ENCODE measurements at regions not wholly inside any gene's neighbourhood (a gene's known extent, or its start where the extent isn't known, plus 50 kb on each side); places are given as distances from the start of the nearest gene placed in this dataset.

DNA sequence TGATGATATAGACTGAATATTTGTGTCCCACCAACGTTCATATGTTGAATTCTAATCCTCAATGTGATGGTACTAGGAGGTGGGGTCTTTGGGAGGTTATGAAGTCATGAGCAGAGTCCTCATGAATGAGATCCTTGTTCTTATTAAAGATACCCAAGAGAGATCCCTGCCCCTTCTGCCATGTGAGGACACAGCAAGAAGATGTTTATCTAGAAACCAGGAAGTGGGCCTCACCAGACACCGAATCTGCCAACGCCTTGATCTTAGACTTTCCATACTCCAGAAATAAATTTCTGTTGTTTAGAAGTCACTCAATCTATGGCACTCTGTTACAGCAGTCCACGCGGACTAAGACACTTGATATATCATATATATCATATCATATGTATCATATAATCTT lies 67.7 kb upstream of the GCM1 start:
- ChIA-PET CTCF (no interaction called here), POLR2A (no interaction called here)
- no peaks in the 10 kb centered on the region for H3K27me3 Mint-ChIP-seq
- DNase-seq, result no peak
- H3K4me3 Mint-ChIP-seq, result no peak overlapping the region
- intact Hi-C loops (cut with micrococcal nuclease), result no loop called here
- peaks cover 13% of the 10 kb centered on the region for H3K4me1 Mint-ChIP-seq (ENCODE audit: low read depth)
- H3K36me3 Mint-ChIP-seq, result no peaks in the 10 kb centered on the region
- H3K9me3 Mint-ChIP-seq, result peaks cover 5% of the 10 kb centered on the region
- no peak overlapping the region for H3K27ac Mint-ChIP-seq

DNA sequence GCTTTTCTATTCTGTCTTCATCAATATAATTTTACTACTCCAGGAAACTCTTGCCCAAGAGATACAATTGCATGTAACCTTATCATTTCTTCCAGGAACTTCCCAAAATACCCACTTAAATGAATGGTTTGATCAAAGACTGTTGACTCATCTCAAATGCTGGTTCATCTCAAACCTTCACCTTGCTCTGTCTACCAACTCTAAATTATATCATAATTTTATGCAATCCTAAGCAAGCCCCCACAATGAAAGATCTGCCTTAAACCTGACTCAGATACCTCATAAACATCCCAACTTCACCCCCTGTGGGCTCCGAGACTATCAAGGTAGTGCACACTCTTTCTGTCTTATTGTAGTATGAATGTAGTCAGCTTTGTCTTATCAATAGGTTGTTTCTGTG lies 65.5 kb upstream of the GCM1 start:
- Mint-ChIP-seq H3K27ac (no peak overlapping the region), H3K9me3 (peaks cover 5% of the 10 kb centered on the region), H3K4me3 (no peak overlapping the region), H3K36me3 (no peaks in the 10 kb centered on the region), H3K27me3 (no peaks in the 10 kb centered on the region), H3K4me1 (ENCODE audit: low read depth) (peaks cover 13% of the 10 kb centered on the region)
- intact Hi-C loops (cut with micrococcal nuclease), result no loop called here
- ChIA-PET POLR2A (no interaction called here), CTCF (no interaction called here)
- no peak for DNase-seq

DNA sequence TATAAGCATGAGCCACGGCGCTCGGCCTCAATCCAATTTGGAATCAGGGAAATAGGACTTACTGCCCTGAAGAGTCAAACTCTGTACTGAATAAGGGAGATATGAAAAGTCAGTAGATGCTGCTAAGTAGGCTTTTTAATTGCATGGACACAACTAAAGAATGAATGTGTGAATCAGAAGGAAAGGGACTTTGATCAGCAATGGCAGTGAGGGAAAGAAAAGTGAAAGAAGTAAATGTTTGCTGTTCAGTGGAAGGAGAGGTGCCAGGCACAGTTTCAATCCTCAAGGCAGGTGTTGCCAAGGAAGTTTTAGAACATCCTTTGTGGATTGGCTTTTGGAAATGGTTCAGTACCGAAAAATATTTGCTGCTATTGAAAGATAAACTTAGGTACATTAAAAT lies 62.2 kb upstream of the GCM1 start:
- DNase-seq, result no peak
- ChIA-PET POLR2A (no interaction called here), CTCF (no interaction called here)
- H3K27me3 Mint-ChIP-seq, result no peaks in the 10 kb centered on the region
- peaks cover 5% of the 10 kb centered on the region for H3K9me3 Mint-ChIP-seq
- H3K36me3 Mint-ChIP-seq, result no peaks in the 10 kb centered on the region
- intact Hi-C loops (cut with micrococcal nuclease), result no loop called here
- H3K4me1 Mint-ChIP-seq (ENCODE audit: low read depth), result peaks cover 3% of the 10 kb centered on the region
- no peak overlapping the region for H3K4me3 Mint-ChIP-seq
- H3K27ac Mint-ChIP-seq, result no peak overlapping the region

DNA sequence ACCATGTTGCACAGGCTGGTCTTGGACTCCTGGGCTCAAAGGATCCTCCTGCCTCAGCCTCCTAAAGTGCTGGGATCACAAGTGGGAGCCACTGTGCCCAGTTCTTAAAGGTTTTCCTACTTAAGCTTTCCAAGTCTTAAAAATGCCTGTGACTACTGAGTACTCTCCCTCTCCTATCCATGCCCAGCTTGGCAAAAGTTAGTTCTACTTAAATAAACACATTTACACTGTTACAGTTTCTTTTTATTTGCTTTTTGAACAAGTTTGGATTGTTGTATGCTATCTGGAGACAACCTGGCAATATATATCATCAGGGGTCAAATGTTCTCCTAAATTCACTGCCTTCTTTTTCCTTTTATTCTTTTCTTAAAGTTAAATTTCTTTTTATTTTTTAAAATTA lies 61.0 kb upstream of the GCM1 start:
- Mint-ChIP-seq H3K36me3 (no peaks in the 10 kb centered on the region), H3K9me3 (peaks cover 5% of the 10 kb centered on the region), H3K4me3 (no peak overlapping the region), H3K27ac (no peak overlapping the region), H3K4me1 (ENCODE audit: low read depth) (peaks cover 3% of the 10 kb centered on the region), H3K27me3 (no peaks in the 10 kb centered on the region)
- ChIA-PET POLR2A (no interaction called here), CTCF (no interaction called here)
- intact Hi-C loops (cut with micrococcal nuclease), result no loop called here
- no peak for DNase-seq

DNA sequence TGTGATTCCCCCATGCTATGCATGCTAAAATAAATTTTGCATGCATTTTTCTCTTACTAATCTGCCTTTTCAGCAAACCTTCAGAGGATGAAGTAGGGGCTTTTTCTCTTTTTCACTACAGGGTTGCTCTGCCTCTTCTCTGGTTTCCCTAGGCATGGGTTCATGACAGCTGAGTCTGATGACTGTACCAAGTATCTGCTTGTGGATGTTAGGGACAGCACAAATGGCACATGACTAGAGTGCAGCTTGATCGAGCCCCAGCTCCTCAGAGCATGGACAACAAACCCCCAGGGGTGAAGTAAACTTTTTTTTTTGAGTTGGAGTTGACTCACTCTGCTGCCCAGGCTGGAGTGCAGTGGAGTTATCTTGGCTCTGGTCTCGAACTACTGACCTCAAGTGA lies 57.1 kb upstream of the GCM1 start:
- Mint-ChIP-seq H3K27ac (no peak overlapping the region), H3K9me3 (no peaks in the 10 kb centered on the region), H3K36me3 (no peaks in the 10 kb centered on the region), H3K4me1 (ENCODE audit: low read depth) (peaks cover 2% of the 10 kb centered on the region), H3K27me3 (no peaks in the 10 kb centered on the region), H3K4me3 (no peak overlapping the region)
- DNase-seq, result no peak
- ChIA-PET CTCF (interaction anchor here (0.6 kb wide), 1 partner anchor 528 kb away, joined by 7 read pairs; no protein-coding TSS in a partner anchor), POLR2A (no interaction called here)
- intact Hi-C loops (cut with micrococcal nuclease), result no loop called here

DNA sequence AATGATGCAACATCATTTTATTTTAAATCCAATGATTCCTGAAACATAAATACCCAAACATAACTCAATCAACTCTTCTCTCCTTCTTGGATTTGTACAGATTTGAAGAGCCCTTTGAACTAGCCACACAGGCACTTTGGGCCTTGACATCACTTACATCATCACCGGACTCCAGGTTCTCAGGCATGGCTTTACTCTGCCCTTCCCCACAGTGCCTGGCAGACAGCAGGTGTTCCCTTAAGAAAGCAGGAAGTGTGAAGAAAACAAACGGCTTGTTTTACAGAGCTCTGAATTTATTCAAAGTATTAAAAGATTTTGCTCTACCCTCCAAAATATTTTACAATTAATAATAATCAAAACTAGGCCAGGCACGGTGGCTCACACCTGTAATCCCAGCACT lies 54.8 kb upstream of the GCM1 start:
- no peak for DNase-seq
- POLR2A ChIA-PET, result no interaction called here
- Mint-ChIP-seq H3K27me3 (no peaks in the 10 kb centered on the region), H3K36me3 (no peaks in the 10 kb centered on the region), H3K9me3 (no peaks in the 10 kb centered on the region), H3K4me3 (no peak overlapping the region), H3K27ac (no peak overlapping the region), H3K4me1 (ENCODE audit: low read depth) (peaks cover 2% of the 10 kb centered on the region)
- CTCF ChIA-PET, result interaction anchor here (0.6 kb wide), 1 partner anchor 303 kb away, joined by 3 read pairs; no protein-coding TSS in a partner anchor
- intact Hi-C loops (cut with micrococcal nuclease), result no loop called here

DNA sequence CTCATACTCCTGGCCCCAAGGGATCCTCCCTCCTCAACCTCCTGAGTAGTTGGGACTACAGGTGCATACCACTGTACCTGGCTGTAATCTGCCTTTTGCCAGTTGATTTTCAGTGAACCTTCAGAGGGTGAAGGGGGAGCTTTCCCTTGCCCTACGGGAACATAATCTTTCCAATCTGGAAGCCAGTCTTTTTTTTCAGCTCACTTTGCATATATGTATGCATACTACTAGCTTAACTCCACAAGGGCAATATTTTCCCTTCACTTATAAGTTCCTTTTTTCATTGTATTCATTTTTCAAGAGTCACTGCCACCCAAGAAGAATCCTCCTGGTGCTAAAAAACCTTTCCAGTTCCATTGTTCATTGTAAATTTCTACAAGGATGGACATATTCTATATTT lies 53.4 kb upstream of the GCM1 start:
- Mint-ChIP-seq H3K36me3 (no peaks in the 10 kb centered on the region), H3K27ac (no peak overlapping the region), H3K9me3 (no peaks in the 10 kb centered on the region), H3K4me3 (no peak overlapping the region), H3K27me3 (no peaks in the 10 kb centered on the region), H3K4me1 (ENCODE audit: low read depth) (peaks cover 2% of the 10 kb centered on the region)
- intact Hi-C loops (cut with micrococcal nuclease), result no loop called here
- POLR2A ChIA-PET, result no interaction called here
- CTCF ChIA-PET, result no interaction called here
- DNase-seq, result no peak

DNA sequence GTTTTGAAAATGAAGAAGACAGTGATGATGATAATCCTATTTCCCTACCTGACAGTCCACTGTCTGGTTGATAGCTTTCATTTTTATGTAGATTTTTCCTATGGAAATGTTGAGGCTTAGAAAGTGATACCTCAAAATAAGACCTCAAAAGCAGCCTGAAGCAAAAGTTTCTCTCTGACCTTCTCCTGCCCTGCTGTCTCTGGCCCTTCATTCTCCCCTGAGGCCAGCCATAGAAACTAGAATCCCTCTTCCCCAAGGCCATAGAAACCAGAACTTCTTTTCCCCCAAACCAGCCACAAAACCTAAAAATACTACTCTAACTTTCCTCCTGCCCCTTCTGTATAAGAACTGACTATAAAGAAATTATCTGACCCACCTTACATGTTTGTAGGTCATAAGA lies 52.6 kb upstream of the GCM1 start:
- peaks cover 2% of the 10 kb centered on the region for H3K4me1 Mint-ChIP-seq (ENCODE audit: low read depth)
- no peak overlapping the region for H3K4me3 Mint-ChIP-seq
- no peak for DNase-seq
- POLR2A ChIA-PET, result no interaction called here
- H3K27me3 Mint-ChIP-seq, result no peaks in the 10 kb centered on the region
- intact Hi-C loops (cut with micrococcal nuclease), result no loop called here
- CTCF ChIA-PET, result interaction anchor here (0.6 kb wide), 2 partner anchors 30 to 34 kb away, joined by 3 to 5 read pairs; no protein-coding TSS in a partner anchor
- H3K9me3 Mint-ChIP-seq, result no peaks in the 10 kb centered on the region
- no peak overlapping the region for H3K27ac Mint-ChIP-seq
- no peaks in the 10 kb centered on the region for H3K36me3 Mint-ChIP-seq

DNA sequence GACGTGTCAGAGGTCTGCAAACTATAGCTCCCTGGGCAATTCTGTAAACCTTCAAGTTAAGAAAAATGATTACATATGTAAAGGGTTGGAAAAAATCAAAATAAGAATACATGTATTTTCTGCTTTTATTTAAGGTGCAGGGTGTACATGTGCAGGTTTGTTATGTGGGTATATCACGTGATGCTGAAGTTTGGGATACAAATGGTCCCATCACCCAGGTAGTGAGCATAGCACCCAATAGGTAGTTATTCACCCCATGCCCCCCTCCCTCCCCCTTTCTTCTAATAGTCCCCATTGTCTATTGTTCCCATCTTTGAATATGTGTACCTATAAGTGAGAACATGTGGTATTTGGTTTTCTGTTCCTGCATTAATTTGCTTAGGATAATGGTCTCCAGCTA lies 51.1 kb upstream of the GCM1 start:
- no peaks in the 10 kb centered on the region for H3K9me3 Mint-ChIP-seq
- no peak overlapping the region for H3K27ac Mint-ChIP-seq
- H3K4me3 Mint-ChIP-seq, result no peak overlapping the region
- CTCF ChIA-PET, result no interaction called here
- POLR2A ChIA-PET, result no interaction called here
- intact Hi-C loops (cut with micrococcal nuclease), result no loop called here
- no peaks in the 10 kb centered on the region for H3K27me3 Mint-ChIP-seq
- no peaks in the 10 kb centered on the region for H3K36me3 Mint-ChIP-seq
- no peak for DNase-seq
- peaks cover 2% of the 10 kb centered on the region for H3K4me1 Mint-ChIP-seq (ENCODE audit: low read depth)

DNA sequence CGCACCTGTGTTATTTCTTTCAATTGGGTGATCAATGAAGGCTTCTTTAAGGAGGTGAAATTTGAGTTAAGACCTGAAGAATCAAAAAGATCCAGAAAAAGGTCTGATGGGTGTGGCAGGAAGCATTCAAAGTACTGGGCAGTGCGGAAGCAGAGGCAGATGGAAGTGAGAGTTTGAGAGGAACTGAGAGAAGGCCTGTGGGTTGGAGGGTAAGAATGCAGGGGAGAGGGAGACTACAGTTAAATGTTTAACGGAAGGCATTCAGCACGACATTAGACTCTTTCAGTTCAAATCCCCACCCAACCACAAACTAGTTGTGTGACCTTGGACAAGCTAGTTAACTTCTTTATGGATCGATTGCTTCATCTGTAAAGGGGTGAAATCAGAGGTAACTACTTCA lies 50.5 kb upstream of the GCM1 start:
- Mint-ChIP-seq H3K27ac (no peak overlapping the region), H3K9me3 (no peaks in the 10 kb centered on the region), H3K4me3 (no peak overlapping the region), H3K27me3 (no peaks in the 10 kb centered on the region), H3K36me3 (no peaks in the 10 kb centered on the region), H3K4me1 (ENCODE audit: low read depth) (peaks cover 2% of the 10 kb centered on the region)
- ChIA-PET CTCF (interaction anchor here (0.7 kb wide), 1 partner anchor 627 kb away, joined by 3 read pairs; no protein-coding TSS in a partner anchor), POLR2A (no interaction called here)
- intact Hi-C loops (cut with micrococcal nuclease), result no loop called here
- no peak for DNase-seq
